ENCODE measurements at regions not wholly inside any gene's neighbourhood (a gene's known extent, or its start where the extent isn't known, plus 50 kb on each side); places are given as distances from the start of the nearest gene placed in this dataset.
"Not testable (repeated sequence)": the region's sequence is repeated elsewhere in the genome, so short reads cannot be mapped to it uniquely, and the experiment has no call there.

- DNase-seq = no peak
Observed at GRCh38 chr13:107641574-107641973, 573.8 kb downstream of the LIG4 start.

- no peak for DNase-seq
Observed at GRCh38 chr13:107625648-107626047, 589.7 kb downstream of the LIG4 start.

GRCh38 chr13:107617527-107617926 lies 597.8 kb downstream of the LIG4 start:
- no peak for DNase-seq

- DNase-seq = no peak
Observed at GRCh38 chr13:107612376-107612775, 603.0 kb downstream of the LIG4 start.

GRCh38 chr13:107608736-107609135 lies 606.6 kb downstream of the LIG4 start:
- no peak for DNase-seq

GRCh38 chr13:107600971-107601370 lies 614.4 kb downstream of the LIG4 start:
- no peak for DNase-seq

- not testable (repeated sequence) for DNase-seq
Observed at GRCh38 chr13:107596306-107596705, 619.0 kb downstream of the LIG4 start.

- DNase-seq = no peak
Observed at GRCh38 chr13:107590556-107590955, 624.8 kb downstream of the LIG4 start.

GRCh38 chr13:107587681-107588080 lies 627.7 kb downstream of the LIG4 start:
- no peak for DNase-seq

GRCh38 chr13:107586216-107586615 lies 629.1 kb downstream of the LIG4 start:
- DNase-seq = no peak

GRCh38 chr13:107585469-107586180 lies 629.7 kb downstream of the LIG4 start:
- no peak for DNase-seq

GRCh38 chr13:107582171-107582570 lies 633.2 kb downstream of the LIG4 start:
- DNase-seq = no peak

GRCh38 chr13:107580741-107581412 lies 634.5 kb downstream of the LIG4 start:
- no peak for DNase-seq

GRCh38 chr13:107576430-107576829 lies 638.9 kb downstream of the LIG4 start:
- no peak for DNase-seq

GRCh38 chr13:107574517-107575210 lies 640.7 kb downstream of the LIG4 start:
- DNase-seq = no peak

GRCh38 chr13:107573184-107573583 lies 642.2 kb downstream of the LIG4 start:
- no peak for DNase-seq

- DNase-seq = no peak
Observed at GRCh38 chr13:107572156-107572555, 643.2 kb downstream of the LIG4 start.

GRCh38 chr13:107568181-107568580 lies 647.2 kb downstream of the LIG4 start:
- no peak for DNase-seq

- no peak for DNase-seq
Observed at GRCh38 chr13:107563099-107563925, 652.0 kb downstream of the LIG4 start.

- DNase-seq = no peak
Observed at GRCh38 chr13:107562203-107562602, 653.1 kb downstream of the LIG4 start.

- no peak for DNase-seq
Observed at GRCh38 chr13:107554460-107554859, 660.9 kb downstream of the LIG4 start.

- DNase-seq = no peak
Observed at GRCh38 chr13:107553838-107554237, 661.5 kb downstream of the LIG4 start.

GRCh38 chr13:107551521-107551920 lies 663.8 kb downstream of the LIG4 start:
- DNase-seq = no peak

Measured in activated naive CD4-positive, alpha-beta T cell (primary cell).